Hematopoietic multipotent progenitor cell (in vitro differentiated cells): ENCODE measurements at regions not wholly inside any gene's neighbourhood (a gene's known extent, or its start where the extent isn't known, plus 50 kb on each side); places are given as distances from the start of the nearest gene placed in this dataset.

ENCODE experiments used
- DNase-seq, 3 donors: peaks; one replicate each; pipeline ENCODE4 v3.0.0-alpha.2; 2011 to 2015; ENCODE audit warnings: low read depth in 2 of 3, low spot score in 2 of 3

- DNase-seq = no peak
Observed at GRCh38 chr6:4591218-4591617, 185.0 kb upstream of the CDYL start.

- no peak for DNase-seq
Observed at GRCh38 chr6:4589295-4589694, 186.9 kb upstream of the CDYL start.

- no peak for DNase-seq
Observed at GRCh38 chr6:4588581-4588980, 187.6 kb upstream of the CDYL start.

- no peak for DNase-seq
Observed at GRCh38 chr6:4588163-4588562, 188.0 kb upstream of the CDYL start.

GRCh38 chr6:4587171-4587570 lies 189.0 kb upstream of the CDYL start:
- DNase-seq = no peak

- no peak for DNase-seq
Observed at GRCh38 chr6:4586469-4586859, 189.7 kb upstream of the CDYL start.

- DNase-seq = no peak
Observed at GRCh38 chr6:4585682-4586468, 190.3 kb upstream of the CDYL start.

- DNase-seq = no peak
Observed at GRCh38 chr6:4584801-4585200, 191.4 kb upstream of the CDYL start.

GRCh38 chr6:4582506-4583417 lies 193.4 kb upstream of the CDYL start:
- DNase-seq = no peak

- DNase-seq = no peak
Observed at GRCh38 chr6:4581468-4582385, 194.5 kb upstream of the CDYL start.

GRCh38 chr6:4580361-4580760 lies 195.8 kb upstream of the CDYL start:
- DNase-seq = no peak

GRCh38 chr6:4577406-4577805 lies 198.8 kb upstream of the CDYL start:
- DNase-seq = no peak

- DNase-seq = no peak
Observed at GRCh38 chr6:4575714-4576113, 200.5 kb upstream of the CDYL start.

GRCh38 chr6:4574007-4574406 lies 202.2 kb upstream of the CDYL start:
- DNase-seq = no peak

- no peak for DNase-seq
Observed at GRCh38 chr6:4571011-4571410, 205.2 kb upstream of the CDYL start.

- no peak for DNase-seq
Observed at GRCh38 chr6:4568138-4568537, 208.1 kb upstream of the CDYL start.

- no peak for DNase-seq
Observed at GRCh38 chr6:4567141-4567540, 209.1 kb upstream of the CDYL start.

GRCh38 chr6:4565301-4566250 lies 210.6 kb upstream of the CDYL start:
- DNase-seq = no peak

- no peak for DNase-seq
Observed at GRCh38 chr6:4564801-4565271, 211.4 kb upstream of the CDYL start.

GRCh38 chr6:4563877-4564276 lies 212.3 kb upstream of the CDYL start:
- no peak for DNase-seq
